ENCODE measurements at regions not wholly inside any gene's neighbourhood (a gene's known extent, or its start where the extent isn't known, plus 50 kb on each side); places are given as distances from the start of the nearest gene placed in this dataset.

DNA sequence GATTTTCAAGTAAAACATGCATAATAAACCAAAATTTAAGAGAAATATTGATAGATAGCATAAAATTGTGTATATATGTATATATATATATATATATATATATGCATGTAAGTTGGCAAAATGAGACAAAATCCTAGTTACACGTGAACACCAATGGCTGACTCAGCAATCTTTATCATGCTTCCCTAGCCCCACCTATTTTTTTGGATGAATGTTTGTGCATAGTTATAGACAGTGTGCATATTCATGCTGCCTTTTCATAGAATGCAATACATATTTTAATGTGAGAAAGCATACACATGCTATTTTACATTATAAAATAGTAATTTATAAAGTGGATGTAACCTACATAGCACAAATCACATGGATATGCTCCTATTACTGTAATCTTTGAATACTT lies 230.3 kb downstream of the SH2D4B start:
- peaks cover 5% of the 10 kb centered on the region for H3K27me3 Mint-ChIP-seq
- ATAC-seq (ENCODE audit: low read depth) = no peak
- H3K9me3 Mint-ChIP-seq = no peaks in the 10 kb centered on the region
- H3K4me3 Mint-ChIP-seq = no peak overlapping the region
- POLR2A ChIA-PET = no interaction called here
- DNase-seq = no peak
- H3K27ac Mint-ChIP-seq = no peak overlapping the region
- no peaks in the 10 kb centered on the region for H3K36me3 Mint-ChIP-seq
- no peaks in the 10 kb centered on the region for H3K4me1 Mint-ChIP-seq

DNA sequence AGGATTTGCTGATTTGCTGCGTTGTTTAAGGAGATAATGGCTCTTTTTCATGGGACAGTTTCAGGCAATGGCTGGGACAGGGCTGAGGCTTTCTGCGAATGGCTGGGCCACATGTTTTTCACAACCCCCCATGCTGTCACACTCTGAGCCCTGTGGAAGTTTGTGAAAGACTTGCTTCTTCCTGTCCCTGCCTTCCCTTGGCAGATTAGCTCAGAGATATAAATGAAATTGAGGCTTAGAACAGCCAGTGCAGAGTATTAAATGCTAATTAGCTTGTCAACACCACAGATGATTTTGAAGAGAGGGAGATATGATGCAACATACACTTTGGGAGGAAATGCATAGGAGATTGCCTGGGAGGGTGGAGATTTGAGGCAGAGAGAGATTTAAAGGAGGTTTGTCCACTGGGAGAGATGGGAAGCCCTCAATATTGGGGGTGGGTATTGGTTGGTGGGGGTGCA lies 232.0 kb downstream of the SH2D4B start:
- Mint-ChIP-seq H3K4me3 (no peak overlapping the region), H3K36me3 (no peaks in the 10 kb centered on the region), H3K4me1 (no peaks in the 10 kb centered on the region), H3K9me3 (no peaks in the 10 kb centered on the region), H3K27me3 (peaks cover 5% of the 10 kb centered on the region), H3K27ac (no peak overlapping the region)
- POLR2A ChIA-PET = no interaction called here
- ATAC-seq (ENCODE audit: low read depth) = no peak
- DNase-seq = no peak

DNA sequence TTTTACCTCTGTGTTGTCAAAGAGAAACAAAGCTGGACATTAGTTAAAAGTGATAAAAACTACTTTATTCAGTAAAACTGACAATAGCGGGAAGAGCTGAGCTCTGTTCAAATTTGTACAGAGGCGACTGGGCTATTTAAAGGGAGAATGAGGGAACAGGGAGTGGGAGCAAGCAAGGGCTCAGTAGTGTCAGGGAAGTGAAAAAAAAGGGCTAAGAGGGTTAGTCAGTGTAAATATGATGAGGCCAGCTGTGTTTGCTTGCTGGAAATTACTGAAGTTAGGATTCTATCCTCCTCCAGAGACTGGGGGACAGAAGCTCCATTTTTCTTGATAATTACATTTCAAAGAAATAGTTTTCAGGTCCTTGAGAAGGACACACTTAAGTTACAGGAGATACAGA lies 232.5 kb downstream of the SH2D4B start:
- DNase-seq (no peak), ATAC-seq (ENCODE audit: low read depth) (no peak)
- H3K9me3 Mint-ChIP-seq = no peaks in the 10 kb centered on the region
- POLR2A ChIA-PET = no interaction called here
- no peak overlapping the region for H3K27ac Mint-ChIP-seq
- H3K4me1 Mint-ChIP-seq = no peaks in the 10 kb centered on the region
- no peak overlapping the region for H3K4me3 Mint-ChIP-seq
- peaks cover 5% of the 10 kb centered on the region for H3K27me3 Mint-ChIP-seq
- H3K36me3 Mint-ChIP-seq = no peaks in the 10 kb centered on the region

DNA sequence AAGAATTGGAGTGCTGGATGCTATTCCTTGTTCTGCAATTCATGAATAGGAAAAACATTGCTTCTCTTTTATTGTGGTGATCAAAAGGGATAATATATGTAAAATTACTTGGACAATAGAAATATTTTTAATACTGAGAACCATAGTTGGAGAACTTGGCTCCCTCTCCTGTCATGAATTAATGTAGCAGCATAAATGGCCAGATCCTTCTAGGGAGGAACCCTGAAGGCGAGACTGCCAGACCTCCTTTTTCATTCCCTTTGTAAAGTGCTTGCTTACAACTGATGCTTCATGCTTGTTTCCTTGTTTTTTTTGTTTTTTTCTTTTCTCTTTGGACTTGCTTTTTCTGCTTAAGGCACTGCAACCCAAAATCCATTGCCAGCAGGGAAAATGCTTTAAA lies 233.6 kb downstream of the SH2D4B start:
- DNase-seq = no peak
- ATAC-seq (ENCODE audit: low read depth) = no peak
- Mint-ChIP-seq H3K36me3 (no peaks in the 10 kb centered on the region), H3K4me1 (no peaks in the 10 kb centered on the region), H3K27ac (no peak overlapping the region), H3K4me3 (no peak overlapping the region), H3K9me3 (no peaks in the 10 kb centered on the region), H3K27me3 (peaks cover 5% of the 10 kb centered on the region)
- POLR2A ChIA-PET = no interaction called here

DNA sequence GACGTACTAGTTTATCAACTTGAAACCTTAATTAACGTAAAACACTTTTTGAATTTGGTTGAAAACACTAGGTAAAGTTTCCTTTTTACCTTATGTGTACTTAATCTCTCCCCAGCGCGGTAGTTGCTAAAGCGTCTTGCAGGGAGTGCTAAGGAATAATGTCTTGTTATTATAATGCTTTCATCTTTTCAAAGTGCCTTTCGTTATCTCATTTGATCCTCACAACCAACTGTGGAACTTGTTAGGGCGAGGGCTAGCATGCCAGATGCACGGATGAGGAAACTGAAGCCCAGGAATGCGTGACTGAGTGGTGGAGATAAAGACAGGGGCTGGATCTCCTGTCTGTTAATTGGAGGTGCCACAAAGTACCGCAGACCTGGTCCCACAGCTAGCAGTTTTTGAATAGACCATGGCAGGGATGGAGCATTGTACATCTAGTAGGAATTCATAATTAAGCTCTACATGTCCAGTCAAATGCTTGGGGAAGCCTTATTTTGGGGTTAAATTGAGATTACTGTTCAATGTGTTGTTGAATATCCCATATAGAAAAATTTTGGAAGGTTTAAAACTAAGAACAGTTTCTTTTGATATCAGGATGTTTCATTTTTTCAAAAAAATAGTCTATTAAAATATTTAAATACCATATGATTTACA lies 234.3 kb downstream of the SH2D4B start:
- Mint-ChIP-seq H3K9me3 (no peaks in the 10 kb centered on the region), H3K27me3 (peaks cover 5% of the 10 kb centered on the region), H3K36me3 (no peaks in the 10 kb centered on the region), H3K27ac (no peak overlapping the region), H3K4me1 (no peaks in the 10 kb centered on the region), H3K4me3 (no peak overlapping the region)
- no peak for ATAC-seq (ENCODE audit: low read depth)
- POLR2A ChIA-PET = no interaction called here
- DNase-seq = no peak

DNA sequence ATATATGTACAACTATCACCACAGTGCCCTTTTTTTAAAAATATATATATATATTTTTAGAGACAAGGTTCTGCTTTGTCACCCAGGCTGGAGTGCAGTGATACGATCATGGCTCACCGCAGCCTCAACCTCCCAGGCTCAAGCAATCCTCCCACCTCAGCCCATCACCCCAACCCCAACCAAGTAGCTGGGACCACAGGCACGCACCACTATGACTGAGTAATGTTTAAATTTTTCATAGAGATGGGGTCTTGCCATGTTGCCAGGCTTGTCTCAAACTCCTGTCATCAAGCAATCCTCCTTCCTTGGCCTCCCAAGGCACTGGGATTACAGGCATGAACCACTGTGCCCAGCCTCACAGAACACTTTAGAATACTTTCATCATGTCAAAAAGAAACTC lies 234.9 kb downstream of the SH2D4B start:
- Mint-ChIP-seq H3K9me3 (no peaks in the 10 kb centered on the region), H3K27ac (no peak overlapping the region), H3K36me3 (no peaks in the 10 kb centered on the region), H3K4me1 (no peaks in the 10 kb centered on the region), H3K4me3 (no peak overlapping the region), H3K27me3 (peaks cover 5% of the 10 kb centered on the region)
- no peak for ATAC-seq (ENCODE audit: low read depth)
- POLR2A ChIA-PET = no interaction called here
- DNase-seq = no peak

DNA sequence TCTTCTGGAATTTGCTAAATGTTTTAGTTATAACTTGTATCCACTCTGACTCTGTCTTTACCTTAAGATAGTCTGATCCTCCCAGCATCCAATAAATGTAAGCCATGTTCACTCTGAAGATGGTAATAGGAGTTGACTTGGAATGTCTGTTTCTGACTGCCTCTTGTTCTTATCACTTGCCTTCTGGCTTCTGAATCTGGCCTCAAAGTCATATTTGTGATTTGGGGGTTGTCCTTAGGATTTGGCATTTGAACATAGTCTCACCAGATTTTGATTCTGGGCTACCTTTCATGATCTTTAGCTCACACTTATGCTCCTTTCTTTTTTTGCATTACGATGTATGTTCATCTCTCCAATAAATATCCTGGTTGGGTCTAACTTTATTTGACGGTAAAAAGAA lies 247.0 kb downstream of the SH2D4B start:
- no peaks in the 10 kb centered on the region for H3K4me1 Mint-ChIP-seq
- DNase-seq = no peak
- no peaks in the 10 kb centered on the region for H3K9me3 Mint-ChIP-seq
- POLR2A ChIA-PET = no interaction called here
- H3K27me3 Mint-ChIP-seq = peaks cover 10% of the 10 kb centered on the region
- H3K36me3 Mint-ChIP-seq = no peaks in the 10 kb centered on the region
- no peak for ATAC-seq (ENCODE audit: low read depth)
- no peak overlapping the region for H3K27ac Mint-ChIP-seq
- H3K4me3 Mint-ChIP-seq = no peak overlapping the region

DNA sequence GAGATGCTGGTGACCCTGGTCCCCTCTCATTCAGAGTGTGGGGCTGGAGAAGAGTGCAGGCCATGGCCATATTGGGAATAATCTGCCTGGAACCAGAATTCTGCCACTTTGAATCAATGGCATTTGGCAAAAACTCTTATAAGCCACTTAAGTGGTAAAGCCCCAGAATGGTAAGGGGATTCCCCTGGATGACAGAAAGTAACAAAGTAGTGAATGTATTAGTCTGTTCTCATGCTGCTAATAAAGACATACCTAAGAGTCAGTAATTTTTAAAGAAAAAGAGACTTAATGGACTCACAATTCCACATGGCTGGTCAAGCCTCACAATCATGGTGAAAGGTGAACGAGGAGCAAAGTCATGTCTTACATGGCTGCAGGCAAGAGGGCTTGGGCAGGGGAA lies 248.6 kb downstream of the SH2D4B start:
- H3K27ac Mint-ChIP-seq = no peak overlapping the region
- ATAC-seq (ENCODE audit: low read depth) (no peak), DNase-seq (no peak)
- H3K9me3 Mint-ChIP-seq = no peaks in the 10 kb centered on the region
- no peaks in the 10 kb centered on the region for H3K36me3 Mint-ChIP-seq
- POLR2A ChIA-PET = no interaction called here
- no peaks in the 10 kb centered on the region for H3K4me1 Mint-ChIP-seq
- H3K27me3 Mint-ChIP-seq = peaks cover 10% of the 10 kb centered on the region
- H3K4me3 Mint-ChIP-seq = no peak overlapping the region

DNA sequence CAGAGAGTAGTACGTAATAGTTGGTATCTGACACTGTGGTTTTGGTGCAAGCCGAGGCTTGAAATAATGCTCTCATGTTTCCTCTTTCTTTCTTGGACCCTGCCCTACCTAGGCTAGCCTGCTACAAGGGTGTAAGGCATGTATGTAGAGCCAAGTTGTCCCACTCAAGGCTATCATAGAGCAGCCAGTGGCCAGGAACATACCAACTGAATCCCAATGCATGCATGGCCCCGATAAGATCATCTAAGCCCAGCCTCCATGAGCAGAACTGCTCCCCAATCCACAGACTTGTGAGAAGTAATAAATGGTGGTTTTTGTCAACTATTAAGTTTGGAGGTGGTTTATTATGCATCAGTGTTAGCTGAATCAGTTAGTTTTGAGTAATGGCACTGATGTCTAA lies 250.2 kb downstream of the SH2D4B start:
- Mint-ChIP-seq H3K4me3 (no peak overlapping the region), H3K36me3 (no peaks in the 10 kb centered on the region), H3K9me3 (no peaks in the 10 kb centered on the region), H3K4me1 (no peaks in the 10 kb centered on the region), H3K27me3 (peaks cover 3% of the 10 kb centered on the region), H3K27ac (no peak overlapping the region)
- POLR2A ChIA-PET = no interaction called here
- no peak for DNase-seq
- ATAC-seq (ENCODE audit: low read depth) = no peak

DNA sequence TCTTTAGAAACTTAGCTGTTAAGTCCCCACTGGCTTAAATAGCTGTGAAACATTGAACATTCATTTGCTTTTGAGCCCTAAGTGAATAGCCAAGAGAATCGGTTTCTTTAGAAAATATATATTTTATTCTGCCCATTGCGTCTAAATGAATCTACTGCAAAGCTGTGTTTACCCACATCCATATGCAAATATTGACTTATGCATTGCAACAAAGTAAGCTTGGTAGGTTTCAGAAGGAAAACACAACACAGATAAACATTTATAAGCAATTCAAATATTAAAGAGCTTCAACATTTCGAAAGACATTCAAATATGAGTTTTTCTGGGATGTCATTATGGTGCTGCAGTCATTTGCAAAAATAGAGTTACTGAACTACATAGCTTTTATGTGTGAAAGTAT lies 257.3 kb downstream of the SH2D4B start:
- DNase-seq (no peak), ATAC-seq (ENCODE audit: low read depth) (no peak)
- POLR2A ChIA-PET = no interaction called here
- H3K36me3 Mint-ChIP-seq = no peaks in the 10 kb centered on the region
- H3K4me3 Mint-ChIP-seq = no peak overlapping the region
- H3K9me3 Mint-ChIP-seq = no peaks in the 10 kb centered on the region
- H3K27ac Mint-ChIP-seq = no peak overlapping the region
- H3K4me1 Mint-ChIP-seq = no peaks in the 10 kb centered on the region
- H3K27me3 Mint-ChIP-seq = peaks cover 3% of the 10 kb centered on the region

DNA sequence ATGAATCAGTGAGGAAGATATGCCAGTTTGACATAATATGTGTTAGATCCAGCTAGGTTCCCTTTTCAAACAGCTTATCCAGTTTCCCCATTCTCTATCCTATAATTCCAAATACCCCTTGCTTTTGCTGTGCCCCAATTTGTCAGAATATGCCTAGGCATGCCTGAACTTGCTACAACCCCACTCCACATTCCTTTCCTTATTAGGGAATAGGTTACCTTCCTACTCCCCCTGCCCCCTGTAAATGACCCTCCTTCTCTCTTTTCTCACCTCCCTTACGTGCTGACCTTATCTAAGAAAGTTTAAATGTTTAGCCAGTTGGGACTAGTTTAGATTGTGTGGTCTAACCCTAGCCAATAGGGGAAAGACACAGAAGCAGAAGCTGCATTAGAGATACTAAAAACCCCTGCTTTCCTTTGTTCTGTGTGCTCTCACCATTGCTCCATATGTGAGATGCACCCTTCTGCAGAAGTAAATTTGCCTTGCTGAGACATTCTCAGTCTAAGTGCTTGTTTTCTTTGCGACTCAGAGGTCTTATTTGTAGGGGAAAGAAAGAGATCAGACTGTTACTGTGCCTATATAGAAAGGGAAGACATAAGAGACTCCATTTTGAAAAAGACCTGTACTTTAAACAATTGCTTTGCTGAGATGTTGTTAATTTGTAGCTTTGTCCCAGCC lies 267.8 kb downstream of the SH2D4B start:
- no peak overlapping the region for H3K27ac Mint-ChIP-seq
- H3K9me3 Mint-ChIP-seq = peaks cover 2% of the 10 kb centered on the region
- no peaks in the 10 kb centered on the region for H3K36me3 Mint-ChIP-seq
- no peak overlapping the region for H3K4me3 Mint-ChIP-seq
- POLR2A ChIA-PET = no interaction called here
- no peaks in the 10 kb centered on the region for H3K27me3 Mint-ChIP-seq
- H3K4me1 Mint-ChIP-seq = no peaks in the 10 kb centered on the region
- DNase-seq (no peak), ATAC-seq (ENCODE audit: low read depth) (no peak)

DNA sequence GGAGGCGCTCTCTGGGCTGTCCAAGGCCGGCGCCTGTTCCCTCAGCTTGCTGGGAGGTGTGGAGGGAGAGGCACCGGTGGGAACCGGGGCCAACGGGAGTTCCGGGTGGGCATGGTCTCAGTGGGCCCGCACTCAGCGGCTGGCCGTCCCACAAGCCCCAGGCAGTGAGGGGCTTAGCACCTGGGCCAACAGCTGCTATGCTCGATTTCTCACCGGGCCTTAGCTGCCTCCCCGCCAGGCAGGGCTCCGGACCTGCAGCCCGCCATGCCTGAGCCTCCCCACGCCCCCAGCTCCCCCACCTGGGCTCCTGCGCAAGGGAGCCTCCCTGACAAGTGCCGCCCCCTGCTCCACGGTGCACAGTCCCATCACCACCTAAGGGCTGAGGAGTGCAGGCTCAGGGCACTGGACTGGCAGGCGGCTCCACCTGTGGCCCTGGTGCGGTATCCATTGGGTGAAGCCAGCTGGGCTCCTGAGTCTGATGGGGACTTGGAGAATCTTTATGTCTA lies 276.5 kb downstream of the SH2D4B start:
- no peaks in the 10 kb centered on the region for H3K27me3 Mint-ChIP-seq
- H3K9me3 Mint-ChIP-seq = peaks cover 1% of the 10 kb centered on the region
- no peak overlapping the region for H3K27ac Mint-ChIP-seq
- H3K36me3 Mint-ChIP-seq = no peaks in the 10 kb centered on the region
- POLR2A ChIA-PET = no interaction called here
- H3K4me3 Mint-ChIP-seq = no peak overlapping the region
- ATAC-seq (ENCODE audit: low read depth) (no peak), DNase-seq (no peak)
- no peaks in the 10 kb centered on the region for H3K4me1 Mint-ChIP-seq

DNA sequence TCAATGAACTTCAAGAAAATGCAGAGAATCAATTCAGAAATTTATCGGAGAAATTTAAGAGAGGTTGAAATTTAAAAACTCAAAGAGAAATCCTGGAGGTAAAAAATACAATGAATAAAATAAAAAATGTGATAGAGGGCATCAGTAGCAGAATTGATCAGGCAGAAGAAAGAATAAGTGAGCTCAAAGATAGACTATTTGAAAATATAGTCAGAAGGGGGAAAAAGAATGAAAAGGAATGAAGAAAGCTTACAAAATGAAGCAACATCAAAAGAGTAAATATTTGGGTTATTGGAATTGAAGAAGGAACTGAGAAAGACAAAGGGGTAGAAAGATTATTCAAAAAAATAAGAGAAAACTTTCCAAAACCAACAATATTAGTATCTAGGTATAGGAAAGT lies 291.4 kb downstream of the SH2D4B start:
- peaks cover 7% of the 10 kb centered on the region for H3K9me3 Mint-ChIP-seq
- ATAC-seq (ENCODE audit: low read depth) = no peak
- H3K27ac Mint-ChIP-seq = no peak overlapping the region
- H3K4me3 Mint-ChIP-seq = no peak overlapping the region
- no peak for DNase-seq
- POLR2A ChIA-PET = no interaction called here
- no peaks in the 10 kb centered on the region for H3K4me1 Mint-ChIP-seq
- no peaks in the 10 kb centered on the region for H3K27me3 Mint-ChIP-seq
- H3K36me3 Mint-ChIP-seq = no peaks in the 10 kb centered on the region

DNA sequence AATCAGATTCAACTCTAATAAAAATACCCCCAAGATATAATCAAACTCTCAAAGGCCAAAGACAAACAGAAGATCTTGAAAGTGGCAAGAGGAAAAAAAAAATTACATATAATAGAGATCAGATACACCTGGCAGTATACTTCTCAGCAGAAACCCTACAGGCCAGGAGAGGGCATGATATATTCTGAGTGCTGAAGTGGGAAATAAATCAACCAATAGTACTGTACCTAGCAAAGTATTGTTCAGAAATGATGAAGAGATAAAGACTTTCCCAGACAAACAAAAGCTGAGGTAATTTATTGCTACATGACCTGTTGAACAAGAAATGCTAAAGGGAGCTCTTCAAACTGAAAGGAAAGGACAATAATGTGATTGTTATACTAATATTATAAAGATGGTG lies 291.9 kb downstream of the SH2D4B start:
- ATAC-seq (ENCODE audit: low read depth) = no peak
- Mint-ChIP-seq H3K36me3 (no peaks in the 10 kb centered on the region), H3K4me3 (no peak overlapping the region), H3K9me3 (peaks cover 7% of the 10 kb centered on the region), H3K27ac (no peak overlapping the region), H3K4me1 (no peaks in the 10 kb centered on the region), H3K27me3 (no peaks in the 10 kb centered on the region)
- POLR2A ChIA-PET = no interaction called here
- no peak for DNase-seq
